Superior temporal gyrus (tissue), 1 donor: ENCODE measurements at regions not wholly inside any gene's neighbourhood (a gene's known extent, or its start where the extent isn't known, plus 50 kb on each side); places are given as distances from the start of the nearest gene placed in this dataset.
"Not testable (repeated sequence)": the region's sequence is repeated elsewhere in the genome, so short reads cannot be mapped to it uniquely, and the experiment has no call there.

Experiments used
- DNase-seq: peaks from one replicate; pipeline ENCODE4 v3.0.0-alpha.2; 2016; ENCODE audit errors: extremely low spot score

DNA sequence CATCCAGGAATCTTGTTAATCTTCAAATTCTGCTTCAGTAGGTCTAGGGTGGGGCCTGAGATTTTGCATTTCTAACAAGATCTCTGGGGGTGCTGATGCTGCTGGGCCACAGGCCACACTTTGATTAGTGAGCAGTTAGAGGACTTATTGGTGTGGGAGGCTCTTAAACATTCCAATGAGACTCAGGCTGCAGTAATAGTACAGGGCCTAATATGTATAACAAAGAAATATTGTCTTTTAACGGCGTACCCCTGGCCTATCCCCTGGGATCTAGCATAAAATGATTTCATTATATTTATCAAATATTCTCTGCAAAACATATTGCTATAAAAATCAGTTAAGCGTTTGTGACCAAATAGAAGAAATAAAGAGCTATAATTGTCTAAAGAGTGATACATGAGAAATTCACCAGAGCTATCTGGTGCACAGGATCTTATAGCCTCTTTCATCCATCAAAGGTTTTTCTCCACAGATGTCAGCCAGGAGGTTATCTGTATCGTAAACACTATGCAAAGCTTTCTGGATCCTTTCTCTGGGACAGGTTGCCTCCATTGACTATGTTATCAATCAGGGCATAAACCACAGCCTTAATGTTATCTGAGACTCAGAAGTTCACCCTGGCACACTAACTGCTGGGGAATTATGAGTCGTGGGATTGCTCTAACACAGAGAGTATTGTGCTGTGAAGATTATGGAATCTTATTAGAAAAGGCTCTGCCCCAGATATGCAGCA, 488.5 kb upstream of the MAP3K7 start:
- no peak for DNase-seq

DNA sequence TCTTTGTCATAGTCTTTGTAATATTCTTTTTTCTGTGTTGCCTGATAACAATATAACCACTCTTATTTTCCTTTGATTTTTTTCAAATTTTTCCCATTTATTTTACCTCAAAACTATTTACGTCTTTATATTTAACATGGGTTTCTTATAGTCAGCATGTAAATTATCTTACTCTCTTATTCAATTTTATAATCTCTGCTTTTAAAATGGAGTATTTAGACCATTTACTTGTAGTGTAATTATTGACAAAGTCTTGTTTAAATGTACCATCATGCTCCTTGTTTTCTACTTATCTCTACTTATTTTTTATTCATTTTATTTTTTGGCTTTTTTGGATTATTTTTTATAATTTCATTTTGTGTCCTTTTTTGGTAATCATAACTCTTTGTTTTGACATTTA, 476.5 kb upstream of the MAP3K7 start:
- no peak for DNase-seq

DNA sequence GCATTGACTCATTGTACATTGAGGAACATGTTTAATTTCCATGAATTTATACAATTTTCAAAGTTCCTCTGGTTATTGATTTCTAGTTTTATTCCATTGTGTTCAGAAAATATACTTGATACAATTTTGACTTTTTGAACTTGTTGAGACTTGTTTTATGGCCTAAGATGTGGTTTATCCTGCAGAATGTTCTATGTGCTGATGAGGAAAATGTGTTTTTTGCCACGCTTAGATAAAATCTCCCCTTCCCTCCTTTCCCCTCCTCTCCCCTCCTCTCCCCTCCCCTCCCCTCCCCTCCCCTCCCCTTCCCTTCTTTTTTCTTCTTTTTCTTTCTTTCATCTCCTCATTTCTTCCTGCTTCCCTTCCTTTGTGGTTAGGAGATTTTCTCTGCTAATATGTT, 470.8 kb upstream of the MAP3K7 start:
- no peak for DNase-seq

DNA sequence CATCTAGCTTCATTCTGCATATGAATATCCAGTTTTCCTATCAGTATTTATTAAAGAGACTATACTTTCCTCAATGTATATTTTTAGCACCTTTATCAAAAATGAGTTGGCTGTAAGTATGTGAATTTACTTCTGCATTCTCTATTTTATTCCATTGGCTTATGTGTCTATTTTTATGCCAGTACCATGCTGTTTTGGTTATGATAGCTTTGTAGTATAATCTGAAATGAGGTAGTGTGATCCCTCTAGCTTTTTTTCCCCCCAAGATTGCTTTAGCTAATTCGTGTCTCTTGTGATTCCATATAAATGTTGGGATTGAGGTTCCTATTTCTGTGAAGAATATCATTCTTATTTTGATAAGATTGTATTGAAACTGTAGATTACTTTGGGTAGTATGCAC, 469.1 kb upstream of the MAP3K7 start:
- no peak for DNase-seq

DNA sequence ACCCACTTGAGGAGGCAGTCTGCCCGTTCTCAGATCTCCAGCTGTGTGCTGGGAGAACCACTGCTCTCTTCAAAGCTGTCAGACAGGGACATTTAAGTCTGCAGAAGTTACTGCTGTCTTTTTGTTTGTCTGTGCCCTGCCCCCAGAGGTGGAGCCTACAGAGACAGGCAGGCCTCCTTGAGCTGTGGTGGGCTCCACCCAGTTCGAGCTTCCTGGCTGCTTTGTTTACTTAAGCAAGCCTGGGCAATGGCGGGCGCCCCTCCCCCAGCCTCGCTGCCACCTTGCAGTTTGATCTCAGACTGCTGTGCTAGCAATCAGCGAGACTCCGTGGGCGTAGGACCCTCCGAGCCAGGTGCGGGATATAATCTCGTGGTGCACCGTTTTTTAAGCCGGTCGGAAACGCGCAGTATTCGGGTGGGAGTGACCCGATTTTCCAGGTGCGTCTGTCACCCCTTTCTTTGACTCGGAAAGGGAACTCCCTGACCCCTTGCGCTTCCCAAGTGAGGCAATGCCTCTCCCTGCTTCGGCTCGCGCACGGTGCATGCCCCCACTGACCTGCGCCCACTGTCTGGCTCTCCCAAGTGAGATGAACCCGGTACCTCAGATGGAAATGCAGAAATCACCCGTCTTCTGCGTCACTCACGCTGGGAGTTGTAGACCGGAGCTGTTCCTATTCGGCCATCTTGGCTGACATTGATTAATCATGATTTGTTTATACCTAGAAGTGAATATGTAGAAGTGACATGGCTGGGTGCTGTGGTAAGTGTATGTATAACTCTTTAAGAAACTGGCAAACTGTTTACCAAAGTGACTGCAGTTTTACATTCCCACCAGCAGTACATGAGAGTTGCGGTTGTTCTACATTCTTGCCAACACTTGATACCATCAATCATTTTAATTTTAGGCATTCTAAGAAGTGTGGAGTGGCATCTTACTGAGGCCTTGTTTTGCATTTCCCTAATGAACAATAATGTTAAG, 465.9 kb upstream of the MAP3K7 start:
- not testable (repeated sequence) for DNase-seq

DNA sequence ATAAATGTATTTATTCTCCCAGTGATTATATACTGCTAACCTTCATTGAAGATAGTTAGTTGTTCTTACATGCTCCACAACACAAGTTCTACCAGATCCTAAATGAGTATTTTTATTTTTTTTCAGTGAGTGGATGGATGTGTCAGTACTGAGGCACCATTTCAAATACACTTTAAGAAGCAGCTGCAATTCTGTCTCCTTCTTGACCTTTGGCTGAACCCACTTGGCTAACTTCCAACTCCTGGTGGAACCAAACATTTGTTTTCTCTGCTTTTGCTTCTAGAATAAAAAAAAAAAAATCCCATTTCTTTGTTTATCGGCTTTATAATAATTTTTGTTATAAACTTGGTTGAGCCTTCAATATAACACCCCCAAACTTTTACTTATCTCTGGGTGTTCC, 458.3 kb upstream of the MAP3K7 start:
- DNase-seq = no peak

DNA sequence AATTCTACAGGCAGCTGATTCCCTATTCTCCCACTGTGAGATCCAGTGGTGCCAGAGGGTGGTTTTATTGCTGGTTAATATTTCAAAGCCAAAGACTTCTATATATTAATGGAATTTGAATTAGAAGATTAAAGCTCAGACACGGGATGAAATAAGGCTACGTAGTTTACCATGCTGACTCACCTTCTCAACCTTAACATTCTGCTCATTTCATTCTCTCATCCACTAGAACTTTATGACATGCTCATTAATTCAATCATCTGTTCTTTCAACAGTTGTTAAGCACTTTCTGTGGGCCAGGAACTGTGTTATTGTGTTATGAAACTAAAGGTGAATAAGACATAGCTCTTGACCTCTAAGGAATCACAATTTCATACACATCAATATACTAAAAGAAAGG, 456.9 kb upstream of the MAP3K7 start:
- no peak for DNase-seq

DNA sequence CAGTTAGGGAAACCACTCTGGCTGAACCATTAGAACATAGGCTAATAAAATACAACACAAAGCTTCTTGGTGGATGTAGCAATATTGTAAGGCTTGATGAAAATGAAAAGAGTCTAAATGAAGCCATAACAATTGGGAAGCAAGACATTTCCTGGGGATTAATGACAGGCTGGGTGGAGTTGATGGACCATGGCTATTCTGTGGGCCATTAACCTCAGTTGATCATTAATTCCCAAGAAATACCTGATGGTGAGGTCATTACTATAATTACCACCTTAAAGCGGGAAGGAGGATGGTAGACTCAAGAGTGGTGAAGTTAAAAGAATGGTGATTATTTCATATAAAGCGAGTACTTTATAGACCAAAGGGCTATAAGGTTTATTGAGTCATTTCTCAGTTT, 455.8 kb upstream of the MAP3K7 start:
- DNase-seq = no peak

DNA sequence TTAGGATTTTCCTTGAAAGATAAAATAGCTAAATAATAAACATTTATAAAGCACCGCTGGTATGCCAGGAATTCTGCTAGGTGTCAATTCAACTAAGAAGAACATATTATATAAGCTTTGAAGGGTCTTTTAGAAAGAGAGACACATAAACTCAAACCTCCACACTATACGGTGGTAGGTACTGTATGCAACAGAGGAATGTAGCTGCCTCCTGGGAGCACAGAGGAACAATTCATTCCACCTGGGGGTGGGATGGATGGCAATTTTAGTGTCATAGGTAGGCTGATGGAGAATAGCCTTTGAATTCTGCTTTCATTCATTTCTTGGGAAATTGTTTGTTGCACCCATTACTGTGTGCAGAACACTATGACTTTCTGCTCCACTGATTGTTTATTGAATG, 447.1 kb upstream of the MAP3K7 start:
- no peak for DNase-seq

DNA sequence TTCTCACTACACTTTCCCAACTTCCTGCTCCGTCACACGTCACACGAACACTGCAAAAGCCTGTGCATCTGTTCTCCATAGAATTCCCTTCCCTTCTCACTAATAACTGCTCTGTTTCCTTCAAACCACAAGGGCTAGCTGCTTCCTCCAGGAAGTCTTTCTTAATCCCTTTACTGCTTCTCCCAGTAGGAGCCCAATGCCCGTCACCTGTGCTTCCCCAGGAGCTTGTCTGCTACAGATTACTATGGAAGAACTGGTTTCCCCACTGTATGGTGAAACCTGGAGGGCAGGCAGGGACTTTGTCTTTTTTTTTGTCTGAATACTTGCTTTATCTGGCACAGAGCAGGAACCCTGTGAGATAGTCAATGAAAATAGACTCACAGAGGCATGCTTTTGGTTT, 444.7 kb upstream of the MAP3K7 start:
- no peak for DNase-seq

DNA sequence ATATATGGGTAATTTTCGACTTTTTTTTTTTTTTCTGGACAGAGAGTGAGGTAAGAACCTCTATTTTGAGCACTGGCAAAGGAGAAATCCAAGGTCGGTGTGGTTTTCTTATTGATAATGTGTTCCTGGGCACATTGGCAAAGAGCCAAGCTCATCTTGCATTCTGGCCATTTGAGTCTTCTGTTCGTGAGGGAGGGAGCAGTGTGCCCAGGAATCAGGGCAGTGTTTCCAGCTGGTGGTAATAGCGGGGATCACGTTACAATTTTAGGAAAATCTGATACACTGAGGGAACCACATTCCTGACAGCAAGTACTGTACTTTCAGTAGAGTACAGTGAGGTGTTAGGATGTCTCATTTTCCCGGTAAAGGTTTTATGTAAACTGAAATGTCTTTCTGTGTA, 442.3 kb upstream of the MAP3K7 start:
- no peak for DNase-seq

DNA sequence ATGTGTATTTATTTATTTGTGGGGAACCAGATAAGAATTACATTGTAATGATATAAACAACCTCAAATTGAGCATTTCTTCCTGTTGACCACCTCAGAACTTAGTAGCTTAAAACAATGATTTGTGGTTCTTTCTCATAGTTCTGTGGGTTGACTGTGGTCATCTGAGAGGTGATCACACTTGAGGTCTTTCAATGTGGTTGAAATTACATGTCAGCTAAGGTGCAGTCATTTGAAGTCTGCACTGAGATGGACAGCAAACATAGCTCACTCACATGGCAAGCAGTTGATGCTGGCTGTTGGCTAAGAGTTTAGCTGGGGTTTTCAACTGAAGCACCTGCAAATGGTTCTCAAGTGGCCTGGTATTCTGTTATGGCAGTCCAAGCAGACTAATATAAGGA, 436.7 kb upstream of the MAP3K7 start:
- DNase-seq = no peak

DNA sequence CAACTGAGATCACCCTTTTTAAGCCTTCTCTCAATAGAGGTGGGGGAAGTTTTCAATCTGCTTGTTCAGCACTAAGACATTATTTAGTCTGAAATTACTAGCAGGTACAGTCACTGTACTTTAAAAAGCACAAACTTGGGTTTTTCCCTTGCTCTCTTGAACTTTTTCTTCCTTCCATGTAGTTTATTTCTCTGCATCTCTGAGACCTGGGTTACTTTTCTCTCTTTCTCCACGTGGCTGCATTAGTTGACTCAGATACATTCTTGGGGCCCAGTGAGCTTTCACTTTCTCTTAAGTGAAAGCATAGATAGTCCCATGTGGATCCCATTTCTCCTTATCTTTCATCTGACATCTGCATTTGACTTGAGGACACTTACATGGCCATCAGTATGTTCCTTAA, 433.9 kb upstream of the MAP3K7 start:
- DNase-seq = no peak

DNA sequence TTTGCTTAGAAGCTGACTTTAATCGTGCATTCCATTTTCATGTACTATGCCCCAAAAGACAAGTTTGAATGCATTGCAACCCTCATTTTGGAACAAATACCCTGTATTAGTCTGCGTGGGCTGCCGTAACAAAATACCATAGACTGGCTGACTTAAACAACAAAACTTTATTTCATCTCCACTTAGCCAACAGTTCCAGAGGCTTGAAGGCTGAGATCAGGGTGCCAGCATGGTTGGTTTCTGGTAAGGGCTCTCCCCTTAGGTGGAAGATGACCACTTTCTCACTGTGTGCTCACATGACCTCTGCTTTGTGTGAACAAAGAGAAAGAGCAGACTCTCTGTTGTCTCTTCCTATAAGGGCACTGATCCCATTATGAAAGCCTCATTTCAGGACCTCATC, 431.7 kb upstream of the MAP3K7 start:
- no peak for DNase-seq

DNA sequence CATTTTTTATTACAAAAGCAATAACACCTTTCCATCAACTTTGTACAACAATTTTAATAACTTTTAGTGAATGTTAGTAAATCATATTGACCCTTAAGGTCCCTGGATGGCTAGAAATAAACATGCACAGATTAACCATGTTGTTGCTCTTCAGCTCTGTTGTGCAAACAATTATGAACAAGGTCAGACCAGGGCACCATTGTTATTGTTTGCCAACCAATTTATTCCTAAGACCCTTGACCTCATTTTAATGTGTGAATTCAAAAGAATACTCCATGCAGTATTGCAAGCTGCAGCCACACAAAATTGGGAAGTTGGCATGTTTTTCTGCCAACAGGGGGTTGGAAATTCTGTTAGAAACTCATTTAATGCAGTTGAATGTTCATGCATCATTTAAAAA, 426.6 kb upstream of the MAP3K7 start:
- no peak for DNase-seq

DNA sequence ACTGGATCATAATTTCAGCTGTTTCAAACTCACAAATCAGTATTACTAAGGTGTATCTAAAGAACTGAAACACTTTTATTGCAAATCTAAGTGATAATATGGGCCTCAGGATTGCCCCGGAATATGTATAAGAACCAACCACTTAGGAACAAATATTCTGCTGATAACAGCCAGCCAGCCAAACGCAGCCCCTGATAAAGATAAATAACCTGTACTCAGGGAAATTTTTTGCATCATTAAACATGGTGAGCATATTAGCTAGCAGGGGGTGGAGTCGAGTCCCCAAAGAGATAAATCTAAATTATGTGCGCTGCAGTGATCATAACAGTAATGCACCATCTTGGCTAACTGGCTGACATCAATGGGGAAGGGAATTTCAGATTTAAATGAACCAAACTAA, 410.2 kb upstream of the MAP3K7 start:
- DNase-seq = no peak

DNA sequence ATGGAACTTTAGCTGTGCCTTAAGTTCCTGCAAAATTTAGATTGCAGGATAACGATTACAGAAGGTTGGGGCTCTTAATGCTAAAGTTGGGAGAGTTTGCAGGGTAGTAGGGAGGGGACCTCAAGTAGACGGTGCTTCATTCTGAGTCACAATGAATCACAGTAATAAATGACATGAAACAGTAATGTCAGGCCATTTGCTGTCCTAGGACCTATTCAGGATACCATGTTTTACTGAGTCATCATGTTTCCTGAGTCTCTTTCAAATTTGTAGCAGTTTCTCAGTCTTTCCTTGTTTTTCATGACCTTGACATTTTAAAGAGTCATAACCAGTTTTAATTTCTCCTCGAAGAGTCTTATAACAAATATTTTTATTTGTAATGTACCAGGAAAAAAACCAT, 406.9 kb upstream of the MAP3K7 start:
- no peak for DNase-seq

DNA sequence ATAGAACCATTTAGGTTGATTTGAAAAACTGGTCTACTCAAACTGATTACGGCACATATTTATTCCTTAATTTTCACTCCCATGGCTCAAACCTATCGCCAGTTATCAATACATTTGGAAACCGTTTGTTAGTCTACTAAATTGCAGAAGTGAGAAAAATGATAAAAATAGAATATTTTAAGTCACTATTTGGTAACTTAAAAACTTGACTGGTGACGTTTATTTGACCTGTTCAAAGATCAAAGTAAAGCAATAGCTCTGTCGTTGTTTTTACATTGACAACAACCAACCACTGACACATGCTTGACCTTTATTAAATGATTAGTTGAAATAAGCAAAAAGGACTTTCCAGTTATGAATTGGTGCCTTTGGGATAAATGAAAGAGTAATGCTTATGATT, 402.9 kb upstream of the MAP3K7 start:
- DNase-seq = no peak

DNA sequence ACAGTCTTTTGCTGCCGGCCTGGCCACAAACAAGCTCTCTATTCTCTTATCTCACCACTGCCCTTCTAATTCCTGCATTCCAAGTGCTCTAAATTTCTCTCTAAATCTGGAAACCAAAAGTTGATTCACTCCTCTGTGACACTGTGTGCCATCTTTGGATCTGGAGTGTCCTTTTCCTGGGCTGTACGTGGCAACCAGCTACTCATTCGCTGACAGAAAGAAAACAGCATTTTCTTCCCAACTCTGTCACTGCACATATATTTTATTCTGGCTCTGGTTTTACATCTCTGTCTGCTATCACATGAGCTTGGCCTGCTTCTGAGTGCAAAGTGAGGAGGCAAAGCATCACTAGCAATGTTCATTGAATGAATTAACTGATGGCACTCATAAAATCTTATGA, 397.2 kb upstream of the MAP3K7 start:
- no peak for DNase-seq

DNA sequence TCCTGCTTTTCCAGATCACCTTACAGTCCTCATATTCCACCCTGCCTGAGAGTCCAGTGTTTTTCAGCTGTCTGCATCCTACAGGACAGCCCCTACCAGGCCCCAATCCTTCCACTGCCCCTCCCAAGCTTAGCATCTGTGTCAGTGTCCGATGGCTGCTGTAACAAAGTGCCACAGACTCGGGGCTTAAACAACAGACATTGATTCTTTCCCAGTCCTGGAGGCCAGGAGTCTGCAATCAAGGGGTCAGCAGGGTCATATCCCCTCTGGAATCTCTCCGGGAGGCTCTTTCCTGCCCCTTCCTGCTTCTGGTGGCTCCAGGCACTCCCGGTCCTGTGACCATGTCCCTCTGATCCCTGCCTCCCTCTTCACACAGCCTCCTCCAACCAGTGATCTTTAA, 396.6 kb upstream of the MAP3K7 start:
- DNase-seq = no peak

DNA sequence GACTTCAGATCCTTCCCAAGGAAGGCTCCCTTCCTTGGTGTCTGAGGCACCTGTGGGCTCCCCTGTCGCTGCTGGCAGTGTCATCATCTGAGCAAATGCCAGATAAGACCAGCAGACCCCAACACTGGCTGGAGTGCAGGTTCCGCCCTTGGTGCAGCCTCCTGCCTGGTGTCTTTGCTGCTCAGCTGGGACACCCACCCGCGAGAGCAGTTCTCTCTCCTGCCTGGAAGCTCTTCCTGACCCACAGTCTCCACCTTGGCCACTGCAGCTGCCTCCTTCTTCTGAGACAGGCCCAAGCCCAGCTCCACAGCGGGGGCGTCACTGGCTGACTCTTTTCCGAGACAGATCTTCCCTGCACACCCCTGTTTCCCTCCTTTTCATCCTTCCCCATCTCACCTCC, 395.7 kb upstream of the MAP3K7 start:
- DNase-seq = no peak

DNA sequence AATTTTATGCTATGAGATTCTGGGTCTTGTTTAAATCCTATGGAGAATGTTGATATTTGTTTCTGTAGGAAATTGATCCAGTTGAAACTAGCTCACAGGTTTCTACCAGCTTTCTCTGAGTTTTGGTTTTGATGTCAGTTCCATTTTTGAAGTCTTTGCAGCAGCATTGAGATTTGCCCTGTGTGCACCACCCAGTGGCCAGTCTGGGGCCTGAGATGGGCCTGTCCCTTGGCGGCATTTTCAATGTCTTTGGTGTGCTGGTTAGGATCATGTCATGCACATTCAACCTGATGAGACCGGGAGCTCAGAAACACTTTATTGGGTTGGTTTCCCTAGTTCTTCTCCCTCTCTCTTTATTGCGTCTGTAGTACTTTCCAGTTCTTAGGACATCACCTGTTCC, 395.2 kb upstream of the MAP3K7 start:
- no peak for DNase-seq

DNA sequence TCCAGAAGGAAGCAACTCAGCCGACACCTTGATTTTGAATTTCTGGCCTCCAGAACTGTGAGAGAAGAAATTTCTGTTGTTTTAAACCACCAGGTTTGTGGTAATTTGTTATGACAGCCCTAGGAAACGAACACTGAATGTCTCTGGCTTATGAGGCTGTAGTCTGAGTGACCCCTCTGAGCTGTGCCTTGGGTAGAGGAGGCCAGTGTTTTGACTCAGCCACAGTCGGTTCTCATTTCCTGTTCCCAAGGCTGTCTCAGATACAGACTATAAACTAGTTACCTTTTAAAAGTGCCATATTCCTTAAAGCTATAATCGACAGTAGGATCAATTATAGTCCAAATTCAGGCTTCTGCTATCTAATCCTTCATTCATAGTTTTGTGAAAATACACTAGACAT, 391.2 kb upstream of the MAP3K7 start:
- DNase-seq = no peak
